Astrocyte of the cerebellum (primary cell): ENCODE measurements at regions not wholly inside any gene's neighbourhood (a gene's known extent, or its start where the extent isn't known, plus 50 kb on each side); places are given as distances from the start of the nearest gene placed in this dataset.

Experiments
- DNase-seq: peaks from one replicate; pipeline ENCODE4 v3.0.0-alpha.2; 2011; ENCODE audit warnings: low read depth
- H3K4me3 ChIP-seq: 2 replicates; pipeline ENCODE4 v1.5.1; 2011; ENCODE audit warnings: mild to moderate bottlenecking, low read depth, low read length, moderate library complexity
- CTCF ChIP-seq: IDR thresholded peaks from 2 replicates; pipeline ENCODE4 v1.5.1; 2012; ENCODE audit warnings: low read length, low read depth, moderate library complexity, mild to moderate bottlenecking; ENCODE audit errors: missing control alignments
- in situ Hi-C: cut with HindIII; loops from 2 replicates; pipeline ENCODE4 v1.10.0; 2017; ENCODE audit warnings: low sequenced_read_pairs

- no peak for TF ChIP-seq CTCF
- DNase-seq = no peak
- in situ Hi-C loops = no loop called here
- no peak overlapping the region for H3K4me3 ChIP-seq
These were observed 103.4 kb downstream of the QRFPR start for GRCh38 chr4:121277194-121278105.

- DNase-seq = no peak
- in situ Hi-C loops = no loop called here
- H3K4me3 ChIP-seq = no peak overlapping the region
- TF ChIP-seq CTCF = no peak
These were observed 107.6 kb downstream of the QRFPR start for GRCh38 chr4:121273191-121273590.

GRCh38 chr4:121272526-121272925 lies 108.3 kb downstream of the QRFPR start:
- no peak for TF ChIP-seq CTCF
- in situ Hi-C loops = no loop called here
- no peak overlapping the region for H3K4me3 ChIP-seq
- DNase-seq = no peak

- in situ Hi-C loops = no loop called here
- no peak overlapping the region for H3K4me3 ChIP-seq
- DNase-seq = no peak
- TF ChIP-seq CTCF = no peak
These were observed 106.3 kb upstream of the TNIP3 start for GRCh38 chr4:121270389-121270788.

- in situ Hi-C loops = no loop called here
- DNase-seq = no peak
- H3K4me3 ChIP-seq = no peak overlapping the region
- no peak for TF ChIP-seq CTCF
These were observed 104.9 kb upstream of the TNIP3 start for GRCh38 chr4:121269001-121269400.

- no peak for DNase-seq
- TF ChIP-seq CTCF = no peak
- in situ Hi-C loops = no loop called here
- H3K4me3 ChIP-seq = no peak overlapping the region
These were observed 102.9 kb upstream of the TNIP3 start for GRCh38 chr4:121266982-121267381.
